D721Med (cell line): ENCODE measurements at regions not wholly inside any gene's neighbourhood (a gene's known extent, or its start where the extent isn't known, plus 50 kb on each side); places are given as distances from the start of the nearest gene placed in this dataset.

Source experiments
- DNase-seq: peaks from one replicate; pipeline ENCODE4 v3.0.0; 2011; ENCODE audit warnings: low spot score; ENCODE audit not compliant: insufficient read length
- FAIRE-seq: peaks from 2 replicates; lab custom pipeline; 2011; peaks lifted over from hg19 to GRCh38; lab: Jason Lieb, UNC
- TF ChIP-seq, protein P1 (sequence below): IDR thresholded peaks from 2 replicates; pipeline ENCODE4 v1.5.1; 2012; ENCODE audit warnings: mild to moderate bottlenecking, control low read depth; ENCODE audit not compliant: insufficient read depth; ENCODE audit errors: missing control alignments

DNA sequence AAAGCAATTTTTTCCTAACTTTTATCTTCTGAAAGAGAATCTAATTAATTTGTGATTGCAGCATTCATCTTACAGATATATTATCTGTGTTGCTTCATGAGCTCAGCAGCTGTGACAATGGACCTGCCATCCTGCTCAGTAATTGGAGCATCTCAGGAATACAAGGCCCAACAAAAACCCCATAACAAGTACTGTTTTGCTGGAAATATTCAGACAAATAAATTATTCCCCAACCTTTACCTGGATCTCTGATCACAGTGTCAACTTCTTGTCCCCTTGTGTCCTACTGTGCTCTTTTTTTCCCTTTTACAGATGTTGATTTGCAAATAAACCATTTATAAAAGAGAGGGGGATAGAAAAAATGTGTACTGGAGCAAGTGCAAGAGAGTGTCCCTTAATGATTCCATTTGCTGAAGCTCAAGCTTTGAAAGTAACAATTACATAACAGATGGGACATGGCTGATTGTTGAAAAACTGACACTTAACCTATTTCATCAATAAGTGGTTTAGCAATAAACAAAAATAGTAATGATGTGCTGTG lies 1063.4 kb upstream of the GHITM start:
- no peak for DNase-seq
- TF ChIP-seq, protein P1, sequence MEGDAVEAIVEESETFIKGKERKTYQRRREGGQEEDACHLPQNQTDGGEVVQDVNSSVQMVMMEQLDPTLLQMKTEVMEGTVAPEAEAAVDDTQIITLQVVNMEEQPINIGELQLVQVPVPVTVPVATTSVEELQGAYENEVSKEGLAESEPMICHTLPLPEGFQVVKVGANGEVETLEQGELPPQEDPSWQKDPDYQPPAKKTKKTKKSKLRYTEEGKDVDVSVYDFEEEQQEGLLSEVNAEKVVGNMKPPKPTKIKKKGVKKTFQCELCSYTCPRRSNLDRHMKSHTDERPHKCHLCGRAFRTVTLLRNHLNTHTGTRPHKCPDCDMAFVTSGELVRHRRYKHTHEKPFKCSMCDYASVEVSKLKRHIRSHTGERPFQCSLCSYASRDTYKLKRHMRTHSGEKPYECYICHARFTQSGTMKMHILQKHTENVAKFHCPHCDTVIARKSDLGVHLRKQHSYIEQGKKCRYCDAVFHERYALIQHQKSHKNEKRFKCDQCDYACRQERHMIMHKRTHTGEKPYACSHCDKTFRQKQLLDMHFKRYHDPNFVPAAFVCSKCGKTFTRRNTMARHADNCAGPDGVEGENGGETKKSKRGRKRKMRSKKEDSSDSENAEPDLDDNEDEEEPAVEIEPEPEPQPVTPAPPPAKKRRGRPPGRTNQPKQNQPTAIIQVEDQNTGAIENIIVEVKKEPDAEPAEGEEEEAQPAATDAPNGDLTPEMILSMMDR: no peak
- FAIRE-seq: no peak

- TF ChIP-seq, protein P1: no peak
- DNase-seq (no peak), FAIRE-seq (no peak)
Measured at GRCh38 chr10:83076443-83076842, 1062.9 kb upstream of the GHITM start.

DNA sequence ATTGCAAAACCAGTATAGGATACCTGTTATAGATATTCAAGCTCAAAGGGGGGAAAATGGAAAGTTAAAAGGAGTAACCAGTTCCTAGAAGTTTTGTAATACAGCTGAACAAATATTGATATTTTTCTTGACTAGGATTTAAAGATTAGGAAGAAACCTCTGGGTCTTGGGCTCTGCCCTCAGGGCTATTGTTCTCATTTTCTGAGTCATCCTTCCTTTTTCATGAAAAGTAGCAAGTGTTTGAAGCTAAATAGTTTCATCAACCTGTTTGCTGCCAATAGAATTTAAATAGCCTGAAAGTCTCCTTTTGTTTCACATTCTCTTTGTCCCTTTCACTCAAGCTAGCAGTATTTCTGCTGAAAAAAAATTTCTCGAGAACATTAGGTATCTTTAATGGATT lies 1061.1 kb upstream of the GHITM start:
- DNase-seq: no peak
- FAIRE-seq: no peak
- TF ChIP-seq, protein P1: no peak

GRCh38 chr10:83078645-83079044 lies 1060.7 kb upstream of the GHITM start:
- no peak for DNase-seq
- FAIRE-seq: no peak
- TF ChIP-seq, protein P1: no peak

- FAIRE-seq (no peak), DNase-seq (no peak)
- TF ChIP-seq, protein P1: no peak
Measured at GRCh38 chr10:83083831-83084230, 1055.5 kb upstream of the GHITM start.

DNA sequence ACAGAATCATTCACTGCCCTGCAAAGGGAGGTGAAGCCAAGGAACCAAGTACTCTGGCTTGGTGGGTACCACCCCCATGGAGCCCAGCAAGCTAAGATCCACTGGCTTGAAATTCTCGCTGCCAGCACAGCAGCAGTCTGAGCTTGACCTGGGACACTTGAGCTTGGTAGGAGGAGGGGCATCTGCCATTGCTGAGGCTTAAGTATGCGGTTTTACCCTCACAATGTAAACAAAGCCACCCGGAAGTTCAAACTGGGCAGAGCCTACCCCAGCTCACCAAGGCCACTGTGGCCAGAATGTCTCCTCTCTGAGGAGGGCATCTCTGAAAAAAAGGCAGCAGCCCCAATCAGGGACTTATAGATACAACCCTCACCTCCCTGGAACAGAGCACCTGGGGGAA lies 1050.0 kb upstream of the GHITM start:
- FAIRE-seq (no peak), DNase-seq (no peak)
- TF ChIP-seq, protein P1: no peak

GRCh38 chr10:83104616-83105015 lies 1034.7 kb upstream of the GHITM start:
- DNase-seq (no peak), FAIRE-seq (no peak)
- TF ChIP-seq, protein P1: no peak
